Peyer's patch (tissue), 4 donors: ENCODE measurements at regions not wholly inside any gene's neighbourhood (a gene's known extent, or its start where the extent isn't known, plus 50 kb on each side); places are given as distances from the start of the nearest gene placed in this dataset.

Experiments used
- DNase-seq, 3 donors: peaks; one replicate each; pipeline ENCODE4 v3.0.0-alpha.2; 2017 to 2019
- H3K27ac ChIP-seq, 4 donors: fragments of 200-600 bp; sonication (generic); one replicate each; pipeline ENCODE4 v1.5.1; 2016 to 2019
- H3K27me3 ChIP-seq, 2 donors: fragments of 200-600 bp; sonication (generic); one replicate each; pipeline ENCODE4 v1.5.1; 2019
- H3K36me3 ChIP-seq, 3 donors: fragments of 200-600 bp; sonication (generic); one replicate each; pipeline ENCODE4 v1.5.1; 2016 to 2019
- H3K4me1 ChIP-seq, 4 donors: fragments of 200-600 bp; sonication (generic); one replicate each; pipeline ENCODE4 v1.5.1; 2016 to 2019
- H3K4me3 ChIP-seq, 4 donors: fragments of 200-600 bp; sonication (generic); 1 replicate in 3 of 4; 2 replicates in 1 of 4; pipeline ENCODE4 v1.5.1; 2016 to 2019; ENCODE audit warnings: mild to moderate bottlenecking in 1 of 4
- H3K9me3 ChIP-seq, 4 donors: fragments of 200-600 bp; sonication (generic); one replicate each; pipeline ENCODE4 v1.5.1; 2016 to 2019; ENCODE audit warnings: mild to moderate bottlenecking in 1 of 4
- POLR2A ChIP-seq, 2 donors: fragments of 450-650 bp; IDR thresholded peaks; one replicate each; pipeline ENCODE4 v1.5.1; 2017; ENCODE audit warnings: antibody characterized with exemption in 2 of 2, mild to moderate bottlenecking in 2 of 2, moderate library complexity in 2 of 2
- TF ChIP-seq, protein P1 (sequence below), 6 experiments: fragments of 450-650 bp in 4 of 6; fragments of 200-600 bp in 2 of 6; sonication (generic) in 1 of 6; IDR thresholded peaks; one replicate each; pipeline ENCODE4 v1.5.1; 2017 to 2019; ENCODE audit warnings: antibody characterized with exemption in 6 of 6, mild to moderate bottlenecking in 3 of 6, moderate library complexity in 1 of 6

DNA sequence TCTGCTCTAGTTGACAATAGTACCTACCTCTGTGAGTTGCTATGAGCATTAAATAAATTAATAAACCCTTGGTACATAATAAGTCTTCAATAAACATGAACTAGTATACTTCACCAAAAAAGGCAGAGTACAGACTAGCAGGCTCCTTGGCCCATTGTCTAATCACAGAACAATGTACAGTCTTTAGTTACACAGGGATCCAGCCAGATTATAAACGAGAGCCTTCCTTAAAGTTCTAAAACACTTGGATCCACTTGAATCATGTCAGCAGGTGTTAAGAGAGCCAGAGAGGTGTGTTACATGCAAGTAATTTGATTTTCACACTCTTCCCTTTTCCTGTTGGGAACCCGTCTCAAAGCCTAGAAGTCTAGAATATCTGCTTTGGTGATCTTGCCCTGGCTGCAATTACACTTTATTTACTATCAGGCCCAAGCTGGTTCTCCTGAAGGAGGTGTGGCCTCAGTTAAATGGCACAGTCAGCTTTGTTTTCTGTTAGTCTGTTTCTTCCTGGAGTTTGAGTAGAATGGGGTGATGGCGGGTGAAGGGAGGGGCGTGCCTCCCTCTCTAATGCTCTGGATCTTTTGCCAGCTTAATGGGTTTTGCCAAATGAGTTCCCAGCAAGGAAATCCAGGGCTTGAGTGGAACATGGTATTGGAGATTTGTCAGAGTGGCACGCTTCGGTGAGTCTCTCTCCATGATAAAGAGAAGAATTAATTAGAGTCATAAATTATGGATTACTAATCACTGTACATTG, 570.9 kb upstream of the CAMK1G start:
- Histone ChIP-seq H3K4me3 (no peak overlapping the region), H3K27ac (no peak overlapping the region), H3K9me3 (no peaks in the 10 kb centered on the region), H3K4me1 (no peaks in the 10 kb centered on the region), H3K27me3 (no peaks in the 10 kb centered on the region), H3K36me3 (no peaks in the 10 kb centered on the region)
- no peak for DNase-seq
- no peak for TF ChIP-seq POLR2A (IDR thresholded peaks at IDR 0.05)
- TF ChIP-seq, protein P1, sequence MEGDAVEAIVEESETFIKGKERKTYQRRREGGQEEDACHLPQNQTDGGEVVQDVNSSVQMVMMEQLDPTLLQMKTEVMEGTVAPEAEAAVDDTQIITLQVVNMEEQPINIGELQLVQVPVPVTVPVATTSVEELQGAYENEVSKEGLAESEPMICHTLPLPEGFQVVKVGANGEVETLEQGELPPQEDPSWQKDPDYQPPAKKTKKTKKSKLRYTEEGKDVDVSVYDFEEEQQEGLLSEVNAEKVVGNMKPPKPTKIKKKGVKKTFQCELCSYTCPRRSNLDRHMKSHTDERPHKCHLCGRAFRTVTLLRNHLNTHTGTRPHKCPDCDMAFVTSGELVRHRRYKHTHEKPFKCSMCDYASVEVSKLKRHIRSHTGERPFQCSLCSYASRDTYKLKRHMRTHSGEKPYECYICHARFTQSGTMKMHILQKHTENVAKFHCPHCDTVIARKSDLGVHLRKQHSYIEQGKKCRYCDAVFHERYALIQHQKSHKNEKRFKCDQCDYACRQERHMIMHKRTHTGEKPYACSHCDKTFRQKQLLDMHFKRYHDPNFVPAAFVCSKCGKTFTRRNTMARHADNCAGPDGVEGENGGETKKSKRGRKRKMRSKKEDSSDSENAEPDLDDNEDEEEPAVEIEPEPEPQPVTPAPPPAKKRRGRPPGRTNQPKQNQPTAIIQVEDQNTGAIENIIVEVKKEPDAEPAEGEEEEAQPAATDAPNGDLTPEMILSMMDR (IDR thresholded peaks at IDR 0.05), result no peak

DNA sequence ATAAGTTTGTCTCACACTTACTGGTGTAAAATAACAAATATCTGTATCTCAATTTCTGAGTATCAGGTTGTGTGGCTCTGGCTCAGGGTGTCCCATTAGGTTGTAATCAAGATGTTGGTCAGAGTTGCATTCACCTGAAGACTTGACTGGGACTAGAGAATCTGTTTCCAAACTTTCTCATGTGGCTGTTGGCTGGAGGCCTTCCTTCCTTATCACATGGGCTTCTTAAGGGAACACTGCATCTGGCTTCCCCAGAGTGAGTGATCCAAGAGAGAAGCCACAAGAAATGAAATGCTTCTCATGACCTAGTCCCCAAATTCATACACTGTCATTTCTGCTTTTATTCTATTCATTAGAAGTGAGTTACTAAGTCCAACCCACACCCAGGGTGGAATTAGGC, 568.4 kb upstream of the CAMK1G start:
- H3K4me1 ChIP-seq, result no peaks in the 10 kb centered on the region
- H3K27me3 ChIP-seq, result no peaks in the 10 kb centered on the region
- TF ChIP-seq, protein P1 (IDR thresholded peaks at IDR 0.05), result no peak
- no peak for TF ChIP-seq POLR2A (IDR thresholded peaks at IDR 0.05)
- DNase-seq, result no peak
- no peak overlapping the region for H3K27ac ChIP-seq
- no peak overlapping the region for H3K4me3 ChIP-seq
- no peaks in the 10 kb centered on the region for H3K36me3 ChIP-seq
- no peaks in the 10 kb centered on the region for H3K9me3 ChIP-seq

DNA sequence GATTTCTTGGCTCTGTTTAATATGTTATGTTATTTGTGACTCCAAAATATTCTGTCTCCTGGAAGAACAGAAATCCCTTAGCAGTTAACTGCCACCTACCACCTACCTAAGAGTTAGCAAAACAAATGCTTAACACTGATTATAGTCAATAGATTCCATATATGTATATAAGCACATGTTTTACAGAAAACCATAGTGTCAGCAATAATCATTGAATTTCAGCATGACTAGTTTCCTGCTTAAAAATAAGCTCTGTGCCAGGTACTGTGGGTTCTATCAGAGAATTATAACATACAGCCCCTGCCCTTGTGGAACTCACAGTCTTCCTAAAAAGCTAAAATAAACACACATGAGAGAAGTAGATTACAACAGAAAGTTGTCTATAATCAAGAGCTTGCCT, 561.9 kb upstream of the CAMK1G start:
- DNase-seq, result no peak
- no peak overlapping the region for H3K27ac ChIP-seq
- H3K27me3 ChIP-seq, result no peaks in the 10 kb centered on the region
- TF ChIP-seq, protein P1 (IDR thresholded peaks at IDR 0.05), result no peak
- TF ChIP-seq POLR2A (IDR thresholded peaks at IDR 0.05), result no peak
- no peaks in the 10 kb centered on the region for H3K9me3 ChIP-seq
- no peak overlapping the region for H3K4me3 ChIP-seq
- H3K4me1 ChIP-seq, result no peaks in the 10 kb centered on the region
- no peaks in the 10 kb centered on the region for H3K36me3 ChIP-seq

DNA sequence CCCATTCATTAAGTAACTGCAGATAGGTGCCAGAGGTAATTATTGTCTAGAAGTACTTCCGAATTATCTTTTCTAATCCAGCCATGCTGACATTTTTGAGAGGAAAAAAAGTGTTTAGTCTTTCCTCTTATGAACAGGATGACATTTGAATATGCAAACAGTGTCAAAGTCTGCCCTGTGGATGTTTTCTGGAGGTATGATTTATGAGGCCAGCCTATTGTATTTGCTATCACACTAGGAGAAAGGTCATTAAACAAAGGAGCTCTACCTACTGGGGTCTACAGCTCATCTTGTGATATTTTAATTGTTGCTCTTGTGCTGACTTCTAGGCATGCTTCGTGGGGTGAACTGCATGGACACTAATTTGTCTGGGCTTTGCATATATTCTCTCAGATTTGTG, 559.7 kb upstream of the CAMK1G start:
- no peaks in the 10 kb centered on the region for H3K27me3 ChIP-seq
- no peaks in the 10 kb centered on the region for H3K36me3 ChIP-seq
- H3K4me1 ChIP-seq, result no peaks in the 10 kb centered on the region
- TF ChIP-seq, protein P1 (IDR thresholded peaks at IDR 0.05), result no peak
- TF ChIP-seq POLR2A (IDR thresholded peaks at IDR 0.05), result no peak
- no peak for DNase-seq
- H3K4me3 ChIP-seq, result no peak overlapping the region
- H3K27ac ChIP-seq, result no peak overlapping the region
- H3K9me3 ChIP-seq, result no peaks in the 10 kb centered on the region

DNA sequence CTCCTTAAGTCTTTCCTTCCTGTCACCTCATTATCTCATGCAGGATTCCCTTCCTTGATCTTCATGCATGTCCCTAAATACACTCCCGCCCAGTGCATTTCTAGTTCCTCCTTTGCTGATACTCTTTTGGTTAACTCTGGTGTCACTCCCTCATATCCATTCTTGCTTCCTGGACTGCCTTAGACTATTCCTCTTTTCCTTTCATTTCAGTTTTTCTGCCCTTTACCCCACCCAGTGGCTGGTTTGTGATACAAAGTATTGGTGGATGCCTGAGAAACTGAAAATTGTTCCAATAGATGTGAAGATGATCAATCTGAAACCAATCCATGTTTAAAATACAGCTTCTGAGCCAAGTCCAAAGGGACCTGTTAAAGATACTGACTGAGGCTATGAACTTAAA, 553.8 kb upstream of the CAMK1G start:
- Histone ChIP-seq H3K27ac (no peak overlapping the region), H3K36me3 (no peaks in the 10 kb centered on the region), H3K4me3 (no peak overlapping the region), H3K27me3 (no peaks in the 10 kb centered on the region), H3K9me3 (no peaks in the 10 kb centered on the region), H3K4me1 (no peaks in the 10 kb centered on the region)
- no peak for TF ChIP-seq POLR2A (IDR thresholded peaks at IDR 0.05)
- TF ChIP-seq, protein P1 (IDR thresholded peaks at IDR 0.05), result peak in 3 of 6 experiments; percentile 17 to 22 (median 19)
- DNase-seq, result no peak
